Esophagus muscularis mucosa (tissue), 2 donors: ENCODE measurements at regions not wholly inside any gene's neighbourhood (a gene's known extent, or its start where the extent isn't known, plus 50 kb on each side); places are given as distances from the start of the nearest gene placed in this dataset.

Experiments used
- EP300 ChIP-seq: sonication (generic); formaldehyde crosslinking; IDR thresholded peaks from one replicate; pipeline ENCODE4 v1.6.1; 2017; ENCODE audit warnings: antibody characterized with exemption
- POLR2A ChIP-seq: fragments of 450-650 bp; IDR thresholded peaks from one replicate; pipeline ENCODE4 v1.6.1; 2017; ENCODE audit warnings: antibody characterized with exemption, moderate library complexity, mild to moderate bottlenecking, low read depth

- TF ChIP-seq POLR2A (no peak), EP300 (no peak)
These were observed 53.3 kb upstream of the ZBED3 start for GRCh38 chr5:77140350-77140749.
